ENCODE measurements at regions not wholly inside any gene's neighbourhood (a gene's known extent, or its start where the extent isn't known, plus 50 kb on each side); places are given as distances from the start of the nearest gene placed in this dataset.

DNA sequence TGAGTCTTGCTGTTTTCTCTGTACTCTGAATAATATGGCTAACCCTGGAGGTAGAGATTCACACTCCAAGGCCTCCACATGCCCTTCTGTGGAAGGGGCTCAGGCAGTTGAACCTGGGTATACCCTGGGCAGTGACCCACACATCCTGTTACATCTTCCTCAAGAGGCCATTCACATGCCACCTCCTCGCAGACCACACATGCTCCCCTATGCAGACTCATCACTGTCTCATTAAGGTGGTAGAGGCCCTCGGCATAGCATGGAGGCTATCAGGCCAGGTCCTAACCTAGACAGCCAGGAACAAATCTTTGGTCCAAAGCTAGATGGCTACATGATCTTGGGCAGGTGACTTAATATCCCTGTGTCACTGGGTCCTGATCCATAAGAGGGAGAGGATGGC lies 363.9 kb upstream of the ZNF507 start:
- TF ChIP-seq CTCF (IDR thresholded peaks at IDR 0.05) (no peak), POLR2A (IDR thresholded peaks at IDR 0.05) (no peak)
